Erythroblast (primary cell): ENCODE measurements at regions not wholly inside any gene's neighbourhood (a gene's known extent, or its start where the extent isn't known, plus 50 kb on each side); places are given as distances from the start of the nearest gene placed in this dataset.

Experiments used
- GATA1 ChIP-seq: IDR thresholded peaks from 2 replicates; pipeline ENCODE4 v1.6.1; 2011; ENCODE audit warnings: low read depth, mild to moderate bottlenecking, control low read depth, low read length, moderate library complexity
- POLR2A ChIP-seq: IDR thresholded peaks from 2 replicates; pipeline ENCODE4 v1.6.1; 2011; ENCODE audit warnings: mild to moderate bottlenecking, low read length

GRCh38 chr12:4828176-4828575 is 81.5 kb upstream of the KCNA1 start:
- TF ChIP-seq POLR2A (no peak), GATA1 (no peak)
